ENCODE measurements at regions not wholly inside any gene's neighbourhood (a gene's known extent, or its start where the extent isn't known, plus 50 kb on each side); places are given as distances from the start of the nearest gene placed in this dataset.

DNA sequence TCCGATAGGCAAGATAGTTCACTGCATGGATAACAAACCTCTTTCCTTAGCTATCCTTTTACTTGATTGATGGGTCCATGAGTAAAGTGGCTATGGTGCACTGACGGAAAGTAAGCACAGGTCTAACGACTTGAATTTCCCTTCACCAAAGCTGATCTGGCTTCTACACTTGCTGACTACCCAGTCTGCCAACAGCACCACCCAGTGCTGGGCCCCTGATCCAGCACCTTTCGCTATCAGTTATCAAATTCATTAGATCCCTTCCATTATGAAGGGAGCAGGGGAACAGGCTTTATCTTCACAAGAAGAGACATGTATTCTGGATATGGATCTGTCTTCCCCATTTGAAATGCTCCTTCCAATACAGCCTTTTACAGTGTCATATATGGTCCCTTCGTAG is 855.9 kb downstream of the GRID1 start:
- TF ChIP-seq, protein P1, sequence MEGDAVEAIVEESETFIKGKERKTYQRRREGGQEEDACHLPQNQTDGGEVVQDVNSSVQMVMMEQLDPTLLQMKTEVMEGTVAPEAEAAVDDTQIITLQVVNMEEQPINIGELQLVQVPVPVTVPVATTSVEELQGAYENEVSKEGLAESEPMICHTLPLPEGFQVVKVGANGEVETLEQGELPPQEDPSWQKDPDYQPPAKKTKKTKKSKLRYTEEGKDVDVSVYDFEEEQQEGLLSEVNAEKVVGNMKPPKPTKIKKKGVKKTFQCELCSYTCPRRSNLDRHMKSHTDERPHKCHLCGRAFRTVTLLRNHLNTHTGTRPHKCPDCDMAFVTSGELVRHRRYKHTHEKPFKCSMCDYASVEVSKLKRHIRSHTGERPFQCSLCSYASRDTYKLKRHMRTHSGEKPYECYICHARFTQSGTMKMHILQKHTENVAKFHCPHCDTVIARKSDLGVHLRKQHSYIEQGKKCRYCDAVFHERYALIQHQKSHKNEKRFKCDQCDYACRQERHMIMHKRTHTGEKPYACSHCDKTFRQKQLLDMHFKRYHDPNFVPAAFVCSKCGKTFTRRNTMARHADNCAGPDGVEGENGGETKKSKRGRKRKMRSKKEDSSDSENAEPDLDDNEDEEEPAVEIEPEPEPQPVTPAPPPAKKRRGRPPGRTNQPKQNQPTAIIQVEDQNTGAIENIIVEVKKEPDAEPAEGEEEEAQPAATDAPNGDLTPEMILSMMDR (IDR thresholded peaks at IDR 0.05), result no peak
- no peak for TF ChIP-seq EP300 (IDR thresholded peaks at IDR 0.05)
- TF ChIP-seq POLR2A (IDR thresholded peaks at IDR 0.05; ENCODE audit: low read depth), result no peak
- TF ChIP-seq POLR2AphosphoS5 (IDR thresholded peaks at IDR 0.05), result no peak
